Panc1 (cell line): ENCODE measurements at regions not wholly inside any gene's neighbourhood (a gene's known extent, or its start where the extent isn't known, plus 50 kb on each side); places are given as distances from the start of the nearest gene placed in this dataset.

ENCODE experiments used
- POLR2AphosphoS5 ChIP-seq: IDR thresholded peaks from 2 replicates; pipeline ENCODE4 v1.6.1; 2012; ENCODE audit warnings: mild to moderate bottlenecking, low read depth, low read length, moderate library complexity
- REST ChIP-seq, 2 experiments: IDR thresholded peaks; 2 replicates each; pipeline ENCODE4 v1.6.1; 2011 to 2012; ENCODE audit warnings: low read depth in 2 of 2, control low read depth in 1 of 2, low read length in 1 of 2, mild to moderate bottlenecking in 1 of 2, moderate library complexity in 1 of 2; ENCODE audit not compliant: insufficient read depth in 1 of 2
- SIN3A ChIP-seq: IDR thresholded peaks from 2 replicates; pipeline ENCODE4 v1.6.1; 2012; ENCODE audit warnings: low read depth, mild to moderate bottlenecking, low read length, moderate library complexity, borderline replicate concordance; ENCODE audit not compliant: insufficient read depth
- TCF7L2 ChIP-seq: IDR thresholded peaks from 2 replicates; pipeline ENCODE4 v1.6.1; 2011; ENCODE audit warnings: mild to moderate bottlenecking, low read depth, low read length, inconsistent platforms
- TF ChIP-seq, protein P1 (sequence below): fragments of 450-650 bp; IDR thresholded peaks from 2 replicates; pipeline ENCODE4 v1.5.1; 2017; ENCODE audit warnings: mild to moderate bottlenecking

DNA sequence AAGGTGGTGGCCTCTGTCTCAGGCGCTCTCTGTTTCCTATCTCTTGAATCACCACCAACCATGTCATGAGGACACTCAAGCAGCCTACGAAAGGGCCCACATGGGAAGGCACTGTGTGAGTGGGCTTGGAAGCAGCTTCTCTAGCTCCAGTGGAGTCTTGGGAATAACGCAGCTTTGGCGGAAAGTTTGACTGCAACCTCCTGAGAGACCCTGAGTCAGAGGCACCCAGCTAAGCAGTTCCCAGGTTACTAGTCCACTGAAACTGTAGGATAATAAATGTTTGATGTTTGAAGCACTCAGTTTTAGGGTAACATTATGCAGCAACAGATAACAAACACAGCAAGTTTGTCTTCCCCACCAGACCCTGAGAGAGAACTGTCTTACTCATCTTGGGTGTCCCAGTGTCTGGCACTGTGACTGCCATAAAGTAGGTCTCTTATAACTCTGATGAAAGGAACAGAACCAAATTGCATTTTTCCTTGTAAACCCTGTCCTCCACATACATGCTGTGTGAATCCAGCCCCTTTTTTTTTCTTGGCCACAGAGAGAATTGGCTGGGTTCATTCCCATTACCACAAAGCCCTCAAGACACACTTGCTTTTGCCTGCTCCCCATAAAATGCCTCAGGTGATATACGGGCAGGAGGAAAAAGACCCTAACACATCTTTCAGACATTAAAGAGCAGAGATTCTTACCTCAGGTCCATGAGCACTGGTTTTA lies 185.5 kb downstream of the ZNF365 start:
- TF ChIP-seq, protein P1, sequence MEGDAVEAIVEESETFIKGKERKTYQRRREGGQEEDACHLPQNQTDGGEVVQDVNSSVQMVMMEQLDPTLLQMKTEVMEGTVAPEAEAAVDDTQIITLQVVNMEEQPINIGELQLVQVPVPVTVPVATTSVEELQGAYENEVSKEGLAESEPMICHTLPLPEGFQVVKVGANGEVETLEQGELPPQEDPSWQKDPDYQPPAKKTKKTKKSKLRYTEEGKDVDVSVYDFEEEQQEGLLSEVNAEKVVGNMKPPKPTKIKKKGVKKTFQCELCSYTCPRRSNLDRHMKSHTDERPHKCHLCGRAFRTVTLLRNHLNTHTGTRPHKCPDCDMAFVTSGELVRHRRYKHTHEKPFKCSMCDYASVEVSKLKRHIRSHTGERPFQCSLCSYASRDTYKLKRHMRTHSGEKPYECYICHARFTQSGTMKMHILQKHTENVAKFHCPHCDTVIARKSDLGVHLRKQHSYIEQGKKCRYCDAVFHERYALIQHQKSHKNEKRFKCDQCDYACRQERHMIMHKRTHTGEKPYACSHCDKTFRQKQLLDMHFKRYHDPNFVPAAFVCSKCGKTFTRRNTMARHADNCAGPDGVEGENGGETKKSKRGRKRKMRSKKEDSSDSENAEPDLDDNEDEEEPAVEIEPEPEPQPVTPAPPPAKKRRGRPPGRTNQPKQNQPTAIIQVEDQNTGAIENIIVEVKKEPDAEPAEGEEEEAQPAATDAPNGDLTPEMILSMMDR, result no peak
- TF ChIP-seq REST (IDR thresholded peaks at IDR 0.05; ENCODE audit: insufficient read depth in 1 of 2, low read depth in 2 of 2, low read length in 1 of 2), result no peak
- no peak for TF ChIP-seq POLR2AphosphoS5
- TF ChIP-seq TCF7L2, result no peak
- TF ChIP-seq SIN3A, result no peak
